A204.1 (cell line): ENCODE measurements at regions not wholly inside any gene's neighbourhood (a gene's known extent, or its start where the extent isn't known, plus 50 kb on each side); places are given as distances from the start of the nearest gene placed in this dataset.

Experiments used
- FAIRE-seq: peaks from 2 replicates; lab custom pipeline; 2012; peaks lifted over from hg19 to GRCh38; lab: Jason Lieb, UNC

DNA sequence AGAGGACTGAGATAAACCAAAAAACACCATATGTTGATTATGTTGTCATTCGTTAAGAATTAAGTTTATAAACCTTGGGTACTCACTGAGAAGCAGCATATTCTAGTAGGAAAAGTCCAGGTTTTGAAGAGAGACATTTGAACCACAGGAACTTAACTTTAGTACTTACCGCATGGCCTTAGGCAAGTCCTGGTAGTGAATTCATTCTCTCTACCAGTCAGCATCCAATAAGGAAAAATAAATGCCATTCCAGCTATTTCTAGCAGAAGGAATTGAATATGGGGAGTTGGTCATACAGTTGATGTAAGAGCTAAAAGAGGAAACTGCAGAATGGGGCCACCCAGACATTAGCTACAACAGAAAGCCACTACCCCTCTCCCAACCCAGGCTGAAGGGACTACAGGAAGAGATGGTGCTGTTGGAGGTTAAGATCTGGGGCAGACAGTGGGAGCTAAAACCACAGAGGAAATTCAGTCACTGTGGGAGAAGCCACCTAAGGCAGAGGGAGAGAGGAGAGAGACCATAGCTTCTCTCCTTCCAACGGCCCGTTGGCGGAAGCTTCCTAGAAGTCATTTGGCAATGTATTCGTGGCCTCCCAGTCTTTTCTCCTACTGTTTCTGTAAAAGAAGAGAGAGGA is 133.8 kb upstream of the RARB start:
- no peak for FAIRE-seq

DNA sequence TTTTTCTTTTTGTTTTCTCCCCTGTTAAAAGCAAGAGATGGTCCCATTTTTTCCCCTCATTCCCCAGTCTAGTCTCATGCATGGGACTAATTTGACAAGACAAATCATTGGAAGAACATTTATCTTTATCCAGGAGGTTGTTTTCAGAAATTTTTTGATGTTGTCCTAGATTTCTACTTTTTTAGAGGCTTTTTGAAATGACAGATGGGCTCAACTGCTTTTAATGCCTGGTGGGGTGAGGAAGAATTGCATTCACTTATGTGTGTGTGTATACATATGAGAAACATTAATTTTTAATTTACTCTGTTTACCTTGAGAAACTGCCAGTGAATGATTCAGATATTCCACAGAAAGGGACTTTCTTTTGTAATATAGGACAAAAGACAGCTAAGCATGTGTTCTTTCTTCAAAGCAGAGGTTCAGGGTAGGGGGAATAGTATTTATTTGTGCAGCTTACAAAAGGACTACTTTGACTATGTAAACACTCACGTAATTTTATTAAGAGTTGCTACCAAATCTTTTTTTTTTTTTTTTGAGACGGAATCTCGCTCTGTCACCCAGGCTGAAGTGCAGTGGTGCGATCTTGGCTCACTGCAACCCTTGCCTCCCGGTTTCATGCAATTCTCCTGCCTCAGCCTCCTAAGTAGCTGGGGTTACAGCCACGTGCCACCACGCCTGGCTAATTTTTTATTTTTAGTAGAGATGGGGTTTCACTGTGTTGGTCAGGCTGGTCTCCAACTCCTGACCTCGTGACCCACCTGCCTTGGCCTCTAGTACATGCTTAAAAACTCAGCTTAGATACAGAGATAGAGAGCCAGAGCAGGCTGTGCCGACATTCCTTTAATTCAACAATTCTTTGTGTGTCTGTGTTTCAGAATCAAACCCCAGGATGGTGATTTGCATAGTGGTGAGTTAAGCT is 130.1 kb upstream of the RARB start:
- FAIRE-seq = no peak

DNA sequence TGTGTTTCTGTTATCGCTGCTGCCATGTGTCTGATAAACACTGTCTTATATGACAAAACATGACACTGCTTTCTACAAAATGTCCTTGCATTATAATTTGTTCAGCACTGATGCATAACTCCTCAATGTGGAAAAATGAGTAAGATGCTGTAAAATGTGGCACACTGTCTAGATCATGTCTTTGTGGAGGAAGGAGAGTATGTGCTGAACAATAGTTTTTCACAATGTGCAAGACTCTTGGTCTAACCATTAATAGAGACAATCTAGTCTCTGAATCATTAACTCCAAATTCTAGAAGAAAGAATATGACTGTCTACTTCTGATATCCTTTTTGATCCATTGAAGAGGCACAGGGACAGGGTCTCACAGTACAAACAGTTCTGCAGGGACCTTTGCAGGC is 127.9 kb upstream of the RARB start:
- no peak for FAIRE-seq

DNA sequence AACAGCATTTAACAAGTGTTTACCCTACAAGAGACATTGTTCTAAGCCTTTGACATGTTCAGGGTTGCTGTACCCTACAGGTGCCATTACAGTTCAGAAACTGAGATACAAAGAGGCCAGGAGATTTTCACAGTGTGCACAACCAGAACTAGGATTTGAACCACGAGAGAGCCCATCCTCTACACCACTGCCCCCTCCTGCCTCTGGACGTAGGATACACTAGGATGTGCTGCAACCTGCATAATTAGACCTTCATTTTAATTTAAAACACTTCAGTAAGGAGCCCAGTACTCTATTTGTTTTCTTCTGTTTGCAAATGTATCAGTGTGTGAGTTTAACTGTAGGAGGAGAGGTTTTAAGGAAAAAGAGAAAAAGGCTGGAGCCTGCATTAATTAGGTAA is 123.1 kb upstream of the RARB start:
- FAIRE-seq = no peak

DNA sequence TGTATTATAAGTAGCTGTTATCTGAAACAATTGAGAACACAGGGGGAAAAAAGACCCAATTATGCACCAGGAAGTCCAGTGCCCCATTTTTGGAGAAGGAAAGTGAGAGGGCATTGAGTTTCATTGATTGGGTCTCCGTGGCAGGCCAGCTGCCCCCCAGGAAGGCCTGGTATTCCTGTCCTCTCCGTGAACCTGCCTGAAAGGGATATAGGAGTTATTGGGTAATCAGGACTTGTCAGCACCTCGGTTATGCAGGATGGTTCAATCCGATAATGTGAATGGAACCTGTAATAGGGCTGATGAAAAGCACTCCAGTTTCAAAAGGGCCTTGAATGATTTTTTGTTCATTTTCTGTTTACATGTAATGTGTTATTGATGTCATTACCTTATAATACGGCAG is 122.0 kb upstream of the RARB start:
- FAIRE-seq = no peak

DNA sequence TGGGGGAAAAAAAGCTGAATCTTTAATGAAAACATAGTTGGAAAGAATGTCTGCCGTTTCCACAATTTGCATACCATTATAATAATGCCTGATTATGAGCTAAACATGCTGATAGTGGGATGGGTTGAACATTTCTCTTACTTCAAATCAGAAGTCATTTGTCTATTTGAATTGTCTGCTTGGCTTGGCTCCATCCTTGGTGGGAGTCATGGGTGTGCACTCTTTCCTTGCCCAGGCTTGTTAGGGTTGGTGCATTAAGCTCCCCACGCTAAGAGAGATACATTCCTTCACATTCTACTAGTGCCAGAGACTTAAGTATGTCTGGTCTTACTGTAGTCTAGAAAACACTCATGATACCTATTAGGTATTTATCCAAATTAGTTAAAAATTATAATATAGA is 121.4 kb upstream of the RARB start:
- no peak for FAIRE-seq

DNA sequence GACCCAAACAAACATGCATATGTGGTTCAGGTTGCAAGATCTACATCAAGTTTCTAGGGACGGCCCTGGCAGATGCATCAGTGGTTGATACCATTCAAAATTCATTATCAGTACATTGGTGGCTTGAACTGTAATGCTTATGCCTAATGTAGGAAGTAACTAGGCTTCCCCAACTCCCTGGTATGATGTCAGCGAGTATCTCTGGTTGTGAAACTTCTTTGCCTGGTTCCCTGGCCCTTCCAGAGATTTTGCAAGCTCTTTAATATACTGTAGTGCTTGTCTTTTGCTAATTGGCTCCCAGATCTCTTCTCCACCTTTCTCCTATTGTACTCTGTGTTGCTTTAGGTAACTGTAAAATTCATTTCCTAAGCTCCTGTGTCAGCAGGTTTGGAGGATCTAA is 114.8 kb upstream of the RARB start:
- no peak for FAIRE-seq

DNA sequence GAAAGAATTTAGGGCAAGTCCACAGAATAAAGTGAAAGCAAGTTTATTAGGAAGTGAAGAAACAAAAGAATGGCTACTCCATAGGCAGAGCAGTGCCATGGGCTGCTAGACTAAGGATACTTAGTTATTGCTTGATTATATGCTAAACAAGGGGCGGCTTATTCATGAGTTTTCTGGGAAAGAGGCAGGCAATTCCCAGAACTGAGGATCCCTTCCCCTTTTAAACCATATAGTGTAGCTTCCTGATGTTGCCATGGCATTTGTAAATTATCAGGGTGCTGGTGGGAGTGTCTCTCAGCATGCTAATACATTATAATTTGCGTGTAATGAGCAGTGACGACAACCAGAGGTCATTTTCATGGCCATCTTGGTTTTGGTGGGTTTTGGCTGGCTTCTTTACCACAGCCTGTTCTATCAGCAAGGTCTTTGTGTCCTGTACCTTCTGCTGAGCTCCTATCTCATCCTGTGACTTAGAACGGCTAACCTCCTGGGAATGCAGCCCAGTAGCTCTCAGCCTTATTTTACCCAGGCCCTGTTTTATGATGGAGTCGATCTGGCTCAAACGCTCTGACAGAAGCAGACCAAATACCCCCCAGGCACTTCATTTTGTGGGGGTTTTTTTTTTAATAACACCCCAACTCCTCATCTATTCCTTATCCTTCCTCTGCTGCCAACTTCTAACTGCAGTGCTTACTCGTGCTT is 103.0 kb upstream of the RARB start:
- FAIRE-seq = no peak

DNA sequence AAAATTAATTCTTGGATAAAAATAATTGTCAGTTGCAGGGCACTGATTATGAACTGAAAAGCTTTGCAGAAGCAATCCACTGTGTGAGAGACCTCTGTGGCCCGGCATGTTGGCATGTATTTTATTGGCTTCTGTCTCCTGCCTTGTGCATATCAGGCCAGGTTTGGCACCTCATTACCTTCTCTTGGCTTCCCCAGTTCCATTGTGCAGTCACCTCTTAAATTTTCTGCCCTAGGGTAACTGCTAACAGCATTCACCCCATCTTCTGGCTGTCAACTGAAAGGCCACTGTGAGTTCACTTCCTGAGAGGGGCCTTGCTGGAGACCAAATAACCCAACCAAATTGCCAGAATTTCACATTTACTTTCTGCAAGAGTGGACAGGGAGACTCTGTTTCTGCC is 92.7 kb upstream of the RARB start:
- FAIRE-seq = no peak

DNA sequence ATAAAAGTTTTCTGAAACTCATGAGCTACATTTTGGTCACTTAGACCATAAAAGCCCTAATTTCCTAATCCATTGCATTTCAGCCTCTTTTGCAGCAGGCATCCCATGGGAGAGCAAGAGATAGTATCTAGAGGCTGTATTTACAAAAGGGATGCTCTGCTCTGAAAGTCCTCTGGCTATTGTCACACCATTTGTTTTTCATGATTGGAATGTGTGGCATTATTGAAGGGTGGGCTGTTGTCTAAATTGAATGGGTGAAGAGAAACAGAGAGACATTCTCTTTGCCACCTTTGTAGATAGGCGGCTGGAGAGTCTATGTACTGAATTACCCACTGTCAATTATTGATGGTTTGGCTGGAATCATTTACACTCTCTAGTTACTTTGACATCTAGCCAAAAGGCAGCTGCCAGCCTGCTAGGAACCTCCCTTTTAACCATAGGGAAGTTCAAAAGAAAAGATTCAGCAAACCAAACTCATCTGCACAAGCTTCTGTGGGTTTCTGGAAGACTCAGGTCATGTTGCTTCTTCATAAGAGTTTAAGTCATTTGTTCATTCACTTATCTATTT is 89.8 kb upstream of the RARB start:
- no peak for FAIRE-seq

DNA sequence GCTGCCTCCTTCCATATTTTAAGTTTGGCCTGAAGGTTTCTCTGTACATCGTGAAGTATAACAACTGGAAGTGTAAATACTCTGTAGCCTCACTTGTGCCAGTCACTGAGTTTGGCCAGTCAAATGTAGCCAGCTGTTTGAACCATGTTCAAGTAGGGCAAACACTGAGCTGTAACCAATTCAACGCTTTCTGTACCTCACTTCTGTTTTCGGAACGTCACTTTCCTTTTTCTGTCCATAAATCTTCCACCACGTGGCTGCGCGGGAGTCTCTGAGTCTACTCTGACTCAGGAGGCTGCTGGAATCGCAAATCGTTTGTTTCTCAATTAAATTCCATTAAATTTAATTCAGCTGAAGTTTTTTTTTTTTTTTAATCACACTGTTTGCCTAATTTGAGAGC is 88.8 kb upstream of the RARB start:
- FAIRE-seq = no peak

DNA sequence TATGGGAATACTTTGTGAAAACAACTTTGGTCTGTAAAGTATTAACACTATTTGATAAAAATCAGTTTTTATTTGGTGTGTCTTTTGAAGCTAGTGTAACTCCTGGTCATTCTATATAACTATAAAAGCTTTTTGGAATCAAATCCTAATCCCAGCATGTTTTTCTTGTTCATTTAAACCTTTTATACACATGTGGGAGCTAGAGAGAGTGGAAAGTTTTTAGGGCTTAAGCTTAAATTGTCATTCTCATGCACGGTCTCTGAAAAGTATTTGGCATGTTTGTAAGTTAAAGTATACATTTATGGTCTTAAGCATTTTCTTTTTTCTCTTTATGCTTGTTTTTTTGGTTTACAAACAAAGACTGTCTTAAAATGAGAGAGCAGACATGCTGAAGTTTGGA is 83.4 kb upstream of the RARB start:
- no peak for FAIRE-seq

DNA sequence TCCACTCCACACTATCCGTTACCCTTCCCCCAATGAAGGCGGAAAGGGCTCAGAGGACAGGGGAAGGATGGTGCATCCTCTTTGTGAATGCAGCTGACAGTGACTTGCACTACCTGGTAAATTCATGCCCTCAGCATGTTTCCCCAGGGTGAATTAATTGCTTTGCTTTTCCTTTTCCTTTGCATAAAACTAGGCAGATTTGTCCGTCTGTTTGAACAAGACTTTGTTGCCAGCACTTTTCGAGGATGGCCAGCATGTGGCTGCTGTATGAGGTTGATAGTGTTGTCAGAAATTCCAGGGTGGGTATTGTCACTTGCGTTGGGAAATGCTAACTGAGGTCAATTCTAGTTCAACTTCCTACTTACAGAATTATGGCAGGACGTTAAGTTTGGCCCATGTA is 79.0 kb upstream of the RARB start:
- no peak for FAIRE-seq

DNA sequence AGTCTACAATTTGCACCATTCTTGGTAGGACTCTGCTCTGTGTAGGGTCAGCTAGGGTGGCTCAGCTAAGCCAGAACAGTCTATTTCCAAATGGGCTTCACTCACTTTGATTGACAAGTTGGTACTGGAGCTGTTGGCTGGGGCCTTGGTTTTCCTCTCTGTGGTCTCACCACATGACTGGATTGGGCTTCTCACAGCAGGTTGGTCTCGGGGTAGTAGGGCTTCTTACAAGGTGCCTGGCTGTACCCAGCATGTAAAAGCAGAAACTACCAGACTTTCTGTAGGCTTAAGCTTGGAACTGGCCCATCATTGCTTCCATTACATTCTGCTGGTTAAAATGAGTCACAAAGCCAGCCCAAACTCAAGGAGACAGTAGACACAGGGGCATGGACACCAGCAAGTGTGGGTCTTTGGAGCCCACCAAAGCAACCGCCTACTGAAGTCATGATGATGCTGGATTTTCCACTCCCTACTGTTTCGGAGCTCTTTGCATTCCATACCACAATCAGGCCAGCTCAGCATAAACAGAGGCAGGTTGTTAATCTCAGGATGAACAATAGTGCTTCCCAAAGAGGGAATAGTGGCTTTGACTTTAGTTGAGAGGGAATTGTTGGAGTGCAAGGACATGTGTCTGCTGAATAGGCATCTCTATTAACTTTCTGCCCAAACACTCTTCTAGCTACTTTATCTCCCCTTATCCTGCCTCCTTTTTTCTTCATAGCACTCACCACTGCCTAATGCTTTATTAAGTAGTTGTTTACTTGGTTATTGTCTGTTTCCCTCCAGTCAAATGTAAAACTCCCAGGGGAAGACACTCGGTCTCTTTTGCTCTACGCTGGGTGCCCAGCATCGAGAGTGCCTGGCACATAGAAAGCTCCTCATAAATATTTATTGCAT is 78.0 kb upstream of the RARB start:
- no peak for FAIRE-seq

DNA sequence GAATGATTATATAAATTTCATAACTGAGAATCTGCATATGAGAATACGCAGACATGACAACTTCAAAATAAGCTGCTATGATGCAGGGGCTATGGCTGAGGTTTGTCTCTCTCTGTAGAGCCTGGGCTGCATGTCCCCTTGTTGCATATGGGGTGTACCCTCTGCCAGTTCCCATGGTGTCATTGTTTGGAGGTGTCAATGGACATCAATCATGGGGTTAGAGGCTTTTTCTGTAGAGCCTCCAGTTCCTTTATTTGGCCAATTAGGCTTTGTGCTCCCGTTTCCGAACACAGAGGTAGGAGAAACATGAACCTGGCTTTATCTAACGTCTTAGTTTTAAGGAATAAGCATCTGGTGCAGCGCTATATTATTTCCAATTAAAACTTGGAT is 77.3 kb upstream of the RARB start:
- no peak for FAIRE-seq

DNA sequence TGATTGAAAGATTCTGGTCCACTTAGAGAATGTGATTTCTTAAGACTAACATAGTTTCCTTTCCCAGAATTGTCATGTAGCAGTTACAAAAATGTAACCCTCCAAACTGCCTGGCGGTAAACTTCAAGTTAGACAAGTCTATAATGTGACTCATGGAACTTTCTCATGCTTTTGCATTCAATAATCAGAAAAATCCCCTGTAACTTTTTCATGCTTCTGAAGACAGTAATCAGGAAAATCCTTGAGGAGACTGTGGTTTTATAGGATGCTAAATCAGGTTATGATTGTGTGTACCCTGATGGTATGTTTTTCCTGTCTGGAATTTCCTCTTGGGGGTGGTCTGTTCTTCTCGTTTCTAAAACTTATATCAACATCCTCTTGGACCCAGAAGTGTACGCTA is 74.0 kb upstream of the RARB start:
- FAIRE-seq = no peak

DNA sequence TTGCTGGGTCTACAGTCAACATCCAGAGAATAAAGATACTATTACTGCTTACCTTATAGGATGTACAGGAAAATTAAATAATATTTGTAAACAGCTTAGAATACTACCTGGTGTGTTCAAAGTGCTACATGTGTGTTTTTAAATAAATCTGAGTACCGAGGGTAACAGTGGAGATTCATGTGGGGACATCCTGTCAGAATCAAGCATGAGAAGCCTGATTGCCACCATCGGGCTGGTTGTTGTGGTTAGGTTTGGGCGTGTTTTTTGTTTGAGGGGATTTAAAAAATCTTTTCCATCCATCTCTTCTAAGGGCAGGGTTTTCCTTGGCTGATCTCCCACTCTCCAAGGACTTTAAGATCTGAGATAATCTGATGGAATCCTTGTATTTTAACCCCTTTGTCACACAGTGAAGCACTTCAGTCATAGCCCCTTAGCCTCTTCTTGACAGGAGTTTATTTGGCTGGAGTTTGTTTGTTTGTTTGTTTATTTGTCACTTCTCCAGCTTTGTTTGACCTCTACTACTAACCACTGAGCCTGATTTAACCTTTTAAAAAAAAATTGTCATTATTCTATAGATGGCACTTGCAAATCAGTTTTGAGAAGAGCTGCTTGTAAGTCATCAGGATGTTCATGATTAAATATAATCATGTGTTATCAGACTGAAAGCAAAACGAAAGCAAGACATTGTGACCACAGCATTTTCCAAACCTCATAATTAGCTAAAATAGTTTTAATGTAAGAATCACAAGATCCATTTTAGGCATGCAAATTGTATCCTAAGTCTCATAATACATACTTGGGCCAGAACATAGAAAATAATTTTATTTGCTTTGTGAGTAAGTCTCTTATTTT is 72.8 kb upstream of the RARB start:
- FAIRE-seq = no peak

DNA sequence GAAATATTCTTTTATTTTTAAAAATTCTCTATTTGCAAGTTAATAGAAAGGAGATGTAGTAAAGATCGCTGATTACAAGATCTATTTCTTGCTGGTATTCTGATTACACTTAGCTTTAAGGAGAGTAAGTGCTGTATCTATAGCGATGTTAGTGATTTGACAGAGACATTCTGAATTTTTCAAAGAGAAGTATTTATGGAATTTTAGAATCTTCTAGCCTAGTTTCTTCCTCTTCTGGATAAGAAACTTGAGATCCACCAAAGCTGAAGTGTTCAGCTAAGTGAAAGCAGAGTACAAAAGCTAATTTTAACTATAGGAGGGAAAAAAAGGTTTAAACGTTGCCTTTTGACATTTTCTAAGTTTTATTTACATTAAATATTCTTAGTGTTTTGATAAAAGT is 72.1 kb upstream of the RARB start:
- no peak for FAIRE-seq

DNA sequence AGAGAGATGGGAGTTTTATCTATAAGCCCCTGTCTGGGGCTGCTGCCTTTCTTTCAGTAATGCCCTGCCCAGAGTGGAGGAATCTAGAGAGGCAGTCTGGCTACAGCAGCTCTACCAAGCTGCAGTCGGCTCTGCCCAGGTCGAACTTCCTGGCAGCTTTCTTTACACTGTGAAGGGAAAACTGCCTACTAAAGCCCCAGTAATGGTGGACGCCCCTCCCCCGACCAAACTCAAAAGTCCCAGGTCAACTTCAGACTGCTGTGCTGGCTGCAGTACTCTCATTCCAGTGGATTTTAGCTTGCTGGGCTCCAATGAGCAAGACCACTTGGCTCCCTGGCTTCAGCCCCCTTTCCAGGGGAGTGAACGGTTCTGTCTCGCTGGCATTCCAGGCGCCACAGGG is 65.9 kb upstream of the RARB start:
- FAIRE-seq = no peak

DNA sequence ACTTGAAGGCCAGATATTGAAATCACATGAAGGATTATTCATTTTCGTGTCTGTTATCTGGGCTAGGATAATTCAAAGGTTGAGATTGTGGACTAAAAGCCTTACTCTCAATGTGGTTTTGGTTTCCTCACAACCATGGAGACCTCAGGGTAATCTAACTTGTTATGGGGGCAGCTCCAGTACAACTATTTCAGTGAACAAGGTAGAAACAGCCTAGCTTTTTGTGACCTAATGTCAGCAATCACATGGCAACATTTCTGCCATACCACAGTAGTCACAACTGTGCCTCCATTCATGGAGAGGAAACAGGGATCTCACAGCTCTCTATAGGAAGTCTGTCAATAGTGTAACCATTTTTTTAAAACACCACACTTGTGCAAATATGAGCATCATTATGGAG is 62.4 kb upstream of the RARB start:
- no peak for FAIRE-seq

DNA sequence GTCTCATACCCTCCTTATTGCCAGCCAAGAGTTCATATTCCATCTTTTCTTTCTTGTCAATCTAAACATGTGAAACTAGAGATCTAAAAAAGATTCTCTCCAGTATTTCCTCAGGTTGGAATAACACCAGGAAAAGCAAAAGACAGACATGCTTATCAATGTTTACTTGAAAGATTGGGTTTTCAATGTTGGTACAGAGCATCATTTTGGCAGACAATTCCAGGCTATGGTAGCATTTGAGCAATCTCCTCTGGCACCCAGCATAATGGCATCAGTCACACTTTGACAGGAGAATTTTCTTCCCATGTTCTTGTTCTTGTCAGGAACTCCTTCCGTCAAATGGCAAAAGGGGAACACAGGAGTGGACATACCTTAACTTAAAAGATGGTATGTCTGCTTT is 61.0 kb upstream of the RARB start:
- no peak for FAIRE-seq
